ENCODE measurements at regions not wholly inside any gene's neighbourhood (a gene's known extent, or its start where the extent isn't known, plus 50 kb on each side); places are given as distances from the start of the nearest gene placed in this dataset.

DNA sequence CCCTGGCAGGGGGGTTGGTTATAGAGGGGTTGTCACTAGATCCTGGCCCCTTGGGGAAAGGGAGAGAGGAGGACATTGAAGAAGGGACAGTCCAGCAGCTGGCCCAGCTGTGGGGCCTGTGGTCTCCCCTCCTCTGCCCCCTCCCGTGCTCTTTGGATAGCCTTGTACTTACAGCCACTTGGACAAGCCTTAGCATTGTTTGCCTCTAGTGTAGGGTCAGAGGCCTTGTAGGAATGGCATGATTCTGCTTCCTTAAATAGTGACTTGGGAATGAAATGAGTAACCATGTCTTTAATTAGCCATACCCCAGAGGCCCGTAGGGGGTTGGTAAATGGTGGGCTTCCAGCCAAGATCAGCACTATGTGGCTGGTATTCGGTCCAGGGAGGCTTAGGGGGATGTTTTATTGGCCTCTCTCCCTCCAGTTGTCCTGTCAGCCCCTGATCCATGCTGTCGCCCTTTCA, 230.6 kb downstream of the PTTG2 start:
- 0 out of 2 replicates have a peak overlapping the region, but pooled peaks have one; percentile 2 for H2BK15ac ChIP-seq (ENCODE audit: low read length)
- no peaks in the 10 kb centered on the region for H3K79me1 ChIP-seq (ENCODE audit: low read depth, low read length)
- H3K18ac ChIP-seq (ENCODE audit: extremely low read depth, low read length), result no peak overlapping the region
- no peaks in the 10 kb centered on the region for H4K20me1 ChIP-seq (replicated peaks in 1 of 2; ENCODE audit: control insufficient read depth in 1 of 2, insufficient read depth in 2 of 2, low read length in 2 of 2)
- FAIRE-seq (no peak), DNase-seq (ENCODE audit: low read depth in 1 of 2, low spot score in 2 of 2) (no peak)
- no peak overlapping the region for H2AFZ ChIP-seq (ENCODE audit: low read length)
- peaks cover 0 to 5% of the 10 kb centered on the region in 2 experiments; a peak in 1 of 4 replicates for H3K9me3 ChIP-seq (ENCODE audit: insufficient read depth in 2 of 2, low read depth in 1 of 2, low read length in 1 of 2)
- H2BK12ac ChIP-seq (ENCODE audit: low read depth, low read length), result no peak overlapping the region
- H2AK5ac ChIP-seq (ENCODE audit: low read depth, low read length), result no peak overlapping the region
- ChIA-PET CTCF (ENCODE audit: partially characterized antibody) (interaction anchor here (1.6 kb wide), 1 partner anchor 122 kb away, joined by 3 read pairs; no protein-coding TSS in a partner anchor), POLR2A (ENCODE audit: partially characterized antibody) (no interaction called here)
- no peak overlapping the region for H3K4me3 ChIP-seq (ENCODE audit: extremely low read depth in 1 of 4, insufficient read depth in 2 of 4, low read depth in 3 of 4, low read length in 4 of 4)
- H3K4me1 ChIP-seq (replicated peaks in 1 of 4; ENCODE audit: control insufficient read depth in 3 of 4, insufficient read depth in 4 of 4, low read length in 3 of 4), result no peaks in the 10 kb centered on the region; a peak in 1 of 7 replicates
- no peak overlapping the region for H3K23ac ChIP-seq (ENCODE audit: insufficient read length)
- peak overlapping the region in 1 of 4 experiments; percentile 18; a peak in 2 of 7 replicates for H3K9ac ChIP-seq (replicated peaks in 1 of 4; ENCODE audit: extremely low read depth in 1 of 4, low read depth in 3 of 4, low read length in 3 of 4)
- no peak overlapping the region for H2BK20ac ChIP-seq (ENCODE audit: low read length)
- H3K36me3 ChIP-seq (ENCODE audit: control insufficient read depth in 2 of 4, insufficient read depth in 4 of 4, low read length in 3 of 4), result no peaks in the 10 kb centered on the region
- no peak overlapping the region for H3K4ac ChIP-seq (replicated peaks; ENCODE audit: insufficient read length, low read depth, low read length)
- H2BK5ac ChIP-seq (ENCODE audit: low read depth, low read length), result no peak overlapping the region
- no peak overlapping the region for H4K5ac ChIP-seq (ENCODE audit: insufficient read length, low read depth, low read length)
- no peaks in the 10 kb centered on the region for H3K23me2 ChIP-seq (ENCODE audit: low read depth, low read length)
- H4K91ac ChIP-seq (replicated peaks; ENCODE audit: insufficient read length, low read length), result no peak overlapping the region
- TF ChIP-seq SP2 (IDR thresholded peaks at IDR 0.05; ENCODE audit: low read length) (no peak), KDM1A (IDR thresholded peaks at IDR 0.05; ENCODE audit: borderline replicate concordance, low read length) (no peak), TEAD4 (IDR thresholded peaks at IDR 0.05; ENCODE audit: low read depth, low read length) (no peak), CEBPB (IDR thresholded peaks at IDR 0.05; ENCODE audit: low read depth, low read length) (no peak), CTBP2 (IDR thresholded peaks at IDR 0.05; ENCODE audit: borderline replicate concordance, insufficient read depth, insufficient read length, low read length) (no peak), POLR2A (IDR thresholded peaks at IDR 0.05; ENCODE audit: control extremely low read depth in 1 of 2, low read depth in 2 of 2, low read length in 2 of 2) (no peak), POLR2AphosphoS5 (IDR thresholded peaks at IDR 0.05; ENCODE audit: low read depth, low read length) (no peak), RBBP5 (IDR thresholded peaks at IDR 0.05; ENCODE audit: borderline replicate concordance, low read depth, low read length) (no peak), TAF1 (IDR thresholded peaks at IDR 0.05; ENCODE audit: low read depth, low read length) (no peak)
- H2BK120ac ChIP-seq (replicated peaks; ENCODE audit: low read depth, low read length), result no peak overlapping the region
- H3K79me2 ChIP-seq (ENCODE audit: control insufficient read depth in 1 of 2, insufficient read depth in 2 of 2, low read length in 2 of 2), result no peaks in the 10 kb centered on the region
- no peak overlapping the region for H3K4me2 ChIP-seq (ENCODE audit: insufficient read depth in 1 of 2, low read depth in 2 of 2, low read length in 2 of 2)
- H3K14ac ChIP-seq (ENCODE audit: insufficient read length), result no peak overlapping the region
- H3K27me3 ChIP-seq (replicated peaks in 1 of 4; ENCODE audit: control insufficient read depth in 3 of 4, extremely low read depth in 1 of 4, insufficient read depth in 3 of 4, low read length in 3 of 4), result no peaks in the 10 kb centered on the region
- H3K56ac ChIP-seq (replicated peaks; ENCODE audit: insufficient read length, low read depth, low read length), result no peak overlapping the region
- no peak overlapping the region for H3K27ac ChIP-seq (ENCODE audit: low read depth, low read length)
- H4K8ac ChIP-seq (ENCODE audit: extremely low read depth, insufficient read depth, low read length), result no peak overlapping the region
- 90% methylated on average over 4 of the region's 4 CpGs; no CpG with 5 or more reads in 1 of the 2 experiments for WGBS, 2 experiments (ENCODE audit: extremely low coverage in 1 of 2, insufficient coverage in 1 of 2, insufficient read length in 1 of 2, insufficient replicate concordance in 2 of 2, low coverage in 1 of 2, low lambda C conversion rate in 2 of 2, missing lambda C conversion rate in 1 of 2)
